Right lobe of liver (tissue), 4 donors: ENCODE measurements at regions not wholly inside any gene's neighbourhood (a gene's known extent, or its start where the extent isn't known, plus 50 kb on each side); places are given as distances from the start of the nearest gene placed in this dataset.

Experiments used
- POLR2A ChIP-seq: fragments of 450-650 bp; IDR thresholded peaks from one replicate; pipeline ENCODE4 v1.6.1; 2017; ENCODE audit warnings: antibody characterized with exemption, mild to moderate bottlenecking
- TF ChIP-seq, protein P1 (sequence below), 4 donors: fragments of 200-600 bp in 3 of 4; fragments of 450-650 bp in 1 of 4; IDR thresholded peaks; one replicate each; pipeline versions ENCODE4 v1.5.1 to v1.8.0; 2016 to 2022; ENCODE audit warnings: antibody characterized with exemption in 4 of 4, mild to moderate bottlenecking in 2 of 4
- donor health status: DM: no; HTN: no; CAD: no.
- donor health status: DM: no; HTN: no; CAD: no.
- donor health status: DM: no; HTN: yes; CAD: no.

DNA sequence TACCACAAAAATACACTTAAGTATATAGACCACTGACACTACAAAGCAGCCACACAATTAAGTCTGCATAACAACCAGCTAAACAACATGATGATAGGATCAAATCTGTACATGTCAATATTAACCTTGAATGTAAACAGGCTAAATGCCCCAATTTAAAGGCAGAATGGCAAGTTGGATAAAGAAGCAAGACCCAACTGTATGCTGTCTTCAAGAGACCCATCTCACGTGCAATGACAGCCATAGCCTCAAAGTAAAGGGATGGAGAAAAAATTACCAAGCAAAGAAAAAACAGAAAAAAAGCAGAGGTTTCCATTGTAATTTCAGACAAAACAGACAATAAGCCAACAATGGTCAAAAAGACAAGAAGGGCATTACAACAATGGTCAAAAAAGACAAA is 77.3 kb upstream of the APC start:
- TF ChIP-seq, protein P1, sequence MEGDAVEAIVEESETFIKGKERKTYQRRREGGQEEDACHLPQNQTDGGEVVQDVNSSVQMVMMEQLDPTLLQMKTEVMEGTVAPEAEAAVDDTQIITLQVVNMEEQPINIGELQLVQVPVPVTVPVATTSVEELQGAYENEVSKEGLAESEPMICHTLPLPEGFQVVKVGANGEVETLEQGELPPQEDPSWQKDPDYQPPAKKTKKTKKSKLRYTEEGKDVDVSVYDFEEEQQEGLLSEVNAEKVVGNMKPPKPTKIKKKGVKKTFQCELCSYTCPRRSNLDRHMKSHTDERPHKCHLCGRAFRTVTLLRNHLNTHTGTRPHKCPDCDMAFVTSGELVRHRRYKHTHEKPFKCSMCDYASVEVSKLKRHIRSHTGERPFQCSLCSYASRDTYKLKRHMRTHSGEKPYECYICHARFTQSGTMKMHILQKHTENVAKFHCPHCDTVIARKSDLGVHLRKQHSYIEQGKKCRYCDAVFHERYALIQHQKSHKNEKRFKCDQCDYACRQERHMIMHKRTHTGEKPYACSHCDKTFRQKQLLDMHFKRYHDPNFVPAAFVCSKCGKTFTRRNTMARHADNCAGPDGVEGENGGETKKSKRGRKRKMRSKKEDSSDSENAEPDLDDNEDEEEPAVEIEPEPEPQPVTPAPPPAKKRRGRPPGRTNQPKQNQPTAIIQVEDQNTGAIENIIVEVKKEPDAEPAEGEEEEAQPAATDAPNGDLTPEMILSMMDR (IDR thresholded peaks at IDR 0.05): no peak
- no peak for TF ChIP-seq POLR2A
